DOHH2 (cell line): ENCODE measurements at regions not wholly inside any gene's neighbourhood (a gene's known extent, or its start where the extent isn't known, plus 50 kb on each side); places are given as distances from the start of the nearest gene placed in this dataset.

Experiments used
- H3F3A ChIP-seq: fragments of 200-600 bp; sonication (generic), shearing (Covaris generic); 2 replicates; pipeline ENCODE4 v1.6.0; 2016; ENCODE audit warnings: antibody characterized with exemption, mild to moderate bottlenecking; ENCODE audit not compliant: control insufficient read depth, insufficient read depth
- H3K27ac ChIP-seq: fragments of 200-600 bp; sonication (generic); 2 replicates; pipeline ENCODE4 v1.5.1; 2014; ENCODE audit warnings: low read depth, mild to moderate bottlenecking, low read length, moderate library complexity
- H3K27me3 ChIP-seq: fragments of 200-600 bp; sonication (generic); 2 replicates; pipeline ENCODE4 v1.6.1; 2014; ENCODE audit warnings: mild to moderate bottlenecking, low read length, mixed read lengths; ENCODE audit not compliant: control insufficient read depth
- H3K36me3 ChIP-seq: fragments of 200-600 bp; sonication (generic); 2 replicates; pipeline ENCODE4 v1.6.1; 2014; ENCODE audit warnings: mild to moderate bottlenecking, low read length, moderate library complexity, mixed read lengths; ENCODE audit not compliant: control insufficient read depth
- H3K4me1 ChIP-seq: fragments of 200-600 bp; sonication (generic); 2 replicates; pipeline ENCODE4 v1.6.1; 2014; ENCODE audit warnings: mild to moderate bottlenecking, low read length, mixed read lengths; ENCODE audit not compliant: control insufficient read depth
- H3K4me2 ChIP-seq: fragments of 200-600 bp; sonication (generic); 2 replicates; pipeline ENCODE4 v1.6.0; 2014; ENCODE audit warnings: mild to moderate bottlenecking, low read length, moderate library complexity
- H3K4me3 ChIP-seq: fragments of 200-600 bp; sonication (generic); 2 replicates; pipeline ENCODE4 v1.5.1; 2014; ENCODE audit warnings: mild to moderate bottlenecking, low read length, mixed read lengths
- H3K79me2 ChIP-seq: fragments of 200-600 bp; sonication (generic); 2 replicates; pipeline ENCODE4 v1.6.1; 2014; ENCODE audit warnings: mild to moderate bottlenecking, low read length, mixed read lengths; ENCODE audit not compliant: control insufficient read depth
- H3K9me2 ChIP-seq: fragments of 200-600 bp; sonication (generic); replicated peaks from 2 replicates; pipeline ENCODE4 v1.6.1; 2014; ENCODE audit warnings: mild to moderate bottlenecking, low read length, mixed read lengths; ENCODE audit not compliant: control insufficient read depth
- H3K9me3 ChIP-seq: fragments of 200-600 bp; sonication (generic); 2 replicates; pipeline ENCODE4 v1.6.1; 2014; ENCODE audit warnings: antibody characterized with exemption, low read length, mixed read lengths; ENCODE audit not compliant: control insufficient read depth, insufficient read depth
- H4K20me1 ChIP-seq: fragments of 200-600 bp; sonication (generic); 2 replicates; pipeline ENCODE4 v1.6.0; 2014; ENCODE audit warnings: low read depth, mild to moderate bottlenecking, antibody characterized with exemption, low read length, moderate library complexity; ENCODE audit not compliant: control insufficient read depth, insufficient read depth
- EZH2phosphoT487 ChIP-seq: fragments of 200-600 bp; sonication (generic); IDR thresholded peaks from 2 replicates; pipeline ENCODE4 v1.6.1; 2017; ENCODE audit warnings: borderline replicate concordance, mild to moderate bottlenecking, antibody characterized with exemption, low read length, moderate library complexity, mixed read lengths
- TF ChIP-seq, protein P1 (sequence below): fragments of 200-600 bp; sonication (generic); IDR thresholded peaks from one replicate; pipeline ENCODE4 v1.5.1; 2014; ENCODE audit warnings: antibody characterized with exemption, mild to moderate bottlenecking, low read depth, low read length; ENCODE audit not compliant: poor library complexity, severe bottlenecking

DNA sequence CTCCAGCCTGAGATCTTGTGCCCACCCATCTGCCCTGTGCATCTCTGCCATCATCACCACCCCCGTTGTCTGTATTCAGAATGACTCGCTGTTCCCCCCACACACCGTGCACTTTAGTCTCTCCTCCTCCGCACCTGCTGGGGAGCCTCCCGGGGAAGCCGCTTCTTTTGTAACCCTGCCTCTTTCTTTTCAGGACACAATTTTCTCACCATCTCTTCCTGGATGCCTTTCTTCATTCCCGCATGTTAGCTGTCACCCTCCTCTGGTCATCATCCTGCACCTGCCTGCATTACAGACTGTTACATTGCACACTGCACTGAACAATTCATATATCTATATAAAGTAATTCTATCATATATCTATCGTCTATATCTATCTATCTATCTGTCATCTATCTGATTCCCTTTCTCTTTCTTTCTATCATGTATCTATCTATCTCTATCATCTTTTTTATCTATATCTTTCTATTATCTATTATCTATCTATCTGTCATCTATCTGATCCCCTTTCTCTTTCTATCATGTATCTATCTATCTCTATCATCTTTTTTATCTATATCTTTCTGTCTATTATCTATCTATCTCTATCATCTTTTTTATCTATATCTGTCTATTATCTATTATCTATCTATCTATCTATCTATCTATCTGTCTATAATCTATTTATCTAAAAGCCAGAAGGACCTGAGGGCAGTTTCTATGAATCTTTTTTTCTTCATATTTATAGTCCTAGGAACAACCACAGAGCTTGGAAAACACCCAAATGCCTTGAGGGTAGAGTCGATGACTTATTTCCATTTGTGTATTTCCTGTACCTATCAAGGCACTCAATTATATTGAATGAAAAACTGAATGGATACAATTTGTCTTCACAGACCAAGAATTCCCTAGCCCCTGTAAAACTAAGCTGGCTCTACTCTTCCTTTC, 642.5 kb downstream of the ACTR3B start:
- H3K27me3 ChIP-seq, result no peaks in the 10 kb centered on the region
- H4K20me1 ChIP-seq, result no peaks in the 10 kb centered on the region
- no peak overlapping the region for H3K27ac ChIP-seq
- no peaks in the 10 kb centered on the region for H3K79me2 ChIP-seq
- H3K4me1 ChIP-seq, result no peaks in the 10 kb centered on the region
- no peaks in the 10 kb centered on the region for H3F3A ChIP-seq
- H3K36me3 ChIP-seq, result no peaks in the 10 kb centered on the region
- no peaks in the 10 kb centered on the region for H3K9me2 ChIP-seq
- H3K4me2 ChIP-seq, result no peak overlapping the region
- H3K4me3 ChIP-seq, result no peak overlapping the region
- no peak for TF ChIP-seq EZH2phosphoT487
- TF ChIP-seq, protein P1, sequence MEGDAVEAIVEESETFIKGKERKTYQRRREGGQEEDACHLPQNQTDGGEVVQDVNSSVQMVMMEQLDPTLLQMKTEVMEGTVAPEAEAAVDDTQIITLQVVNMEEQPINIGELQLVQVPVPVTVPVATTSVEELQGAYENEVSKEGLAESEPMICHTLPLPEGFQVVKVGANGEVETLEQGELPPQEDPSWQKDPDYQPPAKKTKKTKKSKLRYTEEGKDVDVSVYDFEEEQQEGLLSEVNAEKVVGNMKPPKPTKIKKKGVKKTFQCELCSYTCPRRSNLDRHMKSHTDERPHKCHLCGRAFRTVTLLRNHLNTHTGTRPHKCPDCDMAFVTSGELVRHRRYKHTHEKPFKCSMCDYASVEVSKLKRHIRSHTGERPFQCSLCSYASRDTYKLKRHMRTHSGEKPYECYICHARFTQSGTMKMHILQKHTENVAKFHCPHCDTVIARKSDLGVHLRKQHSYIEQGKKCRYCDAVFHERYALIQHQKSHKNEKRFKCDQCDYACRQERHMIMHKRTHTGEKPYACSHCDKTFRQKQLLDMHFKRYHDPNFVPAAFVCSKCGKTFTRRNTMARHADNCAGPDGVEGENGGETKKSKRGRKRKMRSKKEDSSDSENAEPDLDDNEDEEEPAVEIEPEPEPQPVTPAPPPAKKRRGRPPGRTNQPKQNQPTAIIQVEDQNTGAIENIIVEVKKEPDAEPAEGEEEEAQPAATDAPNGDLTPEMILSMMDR, result no peak
- H3K9me3 ChIP-seq, result no peaks in the 10 kb centered on the region

DNA sequence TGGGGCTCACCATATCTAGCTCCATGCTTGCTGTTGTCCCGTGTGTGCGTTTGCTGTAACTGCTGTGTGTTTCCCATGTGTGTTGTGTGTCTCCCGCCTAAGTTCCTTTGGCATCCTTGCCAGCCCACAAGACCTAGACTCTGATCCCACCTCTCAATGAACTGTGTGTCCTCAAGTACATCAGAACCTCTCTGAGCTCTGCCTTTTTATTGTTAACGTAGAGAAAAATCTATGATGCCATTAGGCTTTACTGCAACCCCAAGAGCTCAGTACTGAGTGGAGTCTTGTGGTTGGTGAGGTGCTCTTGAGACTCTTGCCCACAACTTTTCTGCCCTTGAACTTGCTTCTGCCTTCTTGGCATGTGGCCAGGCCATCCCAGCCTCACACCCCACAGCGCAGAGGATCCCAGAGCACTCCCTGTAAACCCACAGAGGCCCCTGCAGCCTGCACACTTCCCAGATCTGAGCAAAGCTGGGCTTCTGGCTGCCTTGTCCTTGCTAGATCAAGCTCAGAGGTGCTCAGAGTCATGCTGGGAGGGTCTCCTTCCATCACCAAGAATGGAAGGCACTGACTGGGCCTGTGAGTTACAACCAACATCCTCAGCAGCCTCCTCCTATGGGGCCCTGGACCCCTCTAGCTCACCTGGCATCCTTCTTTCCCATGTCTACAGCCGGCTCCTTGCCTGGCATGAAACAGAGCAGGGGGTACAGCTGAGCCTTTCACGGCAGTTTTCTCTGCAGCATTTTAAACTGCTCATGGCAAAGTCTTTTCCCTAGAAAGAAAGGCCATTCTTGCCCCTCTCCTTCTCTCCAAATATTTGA, 643.4 kb downstream of the ACTR3B start:
- Histone ChIP-seq H3K9me2 (no peaks in the 10 kb centered on the region), H3K27ac (no peak overlapping the region), H3F3A (no peaks in the 10 kb centered on the region), H3K4me3 (no peak overlapping the region), H3K4me1 (no peaks in the 10 kb centered on the region), H4K20me1 (no peaks in the 10 kb centered on the region), H3K4me2 (no peak overlapping the region), H3K27me3 (no peaks in the 10 kb centered on the region), H3K79me2 (no peaks in the 10 kb centered on the region), H3K9me3 (no peaks in the 10 kb centered on the region), H3K36me3 (no peaks in the 10 kb centered on the region)
- TF ChIP-seq, protein P1, result no peak
- no peak for TF ChIP-seq EZH2phosphoT487

DNA sequence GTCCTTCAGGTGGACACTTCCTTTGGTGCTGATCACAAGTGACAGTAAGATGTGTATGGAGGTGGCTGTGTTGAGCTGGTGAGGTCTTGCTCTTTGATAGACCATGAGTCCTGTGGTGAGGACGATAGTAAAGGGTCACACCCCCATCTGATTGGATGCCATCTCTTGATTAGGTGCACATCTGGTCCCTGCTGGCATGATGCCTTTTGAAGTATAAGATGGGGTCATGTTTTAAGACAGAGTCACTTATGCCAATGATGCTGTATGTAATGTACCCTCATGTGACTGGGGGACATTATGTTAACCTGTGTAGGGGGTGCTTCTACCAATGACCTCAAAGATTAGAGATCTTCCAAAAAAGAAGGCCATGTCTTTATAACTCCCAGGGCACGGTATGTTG, 644.6 kb downstream of the ACTR3B start:
- no peak overlapping the region for H3K4me3 ChIP-seq
- no peaks in the 10 kb centered on the region for H4K20me1 ChIP-seq
- no peak overlapping the region for H3K4me2 ChIP-seq
- no peaks in the 10 kb centered on the region for H3K4me1 ChIP-seq
- H3K9me2 ChIP-seq, result no peaks in the 10 kb centered on the region
- no peaks in the 10 kb centered on the region for H3K79me2 ChIP-seq
- H3K27me3 ChIP-seq, result no peaks in the 10 kb centered on the region
- no peak overlapping the region for H3K27ac ChIP-seq
- TF ChIP-seq, protein P1, result no peak
- no peak for TF ChIP-seq EZH2phosphoT487
- no peaks in the 10 kb centered on the region for H3K9me3 ChIP-seq
- no peaks in the 10 kb centered on the region for H3F3A ChIP-seq
- H3K36me3 ChIP-seq, result no peaks in the 10 kb centered on the region
